OCI-LY7 (cell line): ENCODE measurements at regions not wholly inside any gene's neighbourhood (a gene's known extent, or its start where the extent isn't known, plus 50 kb on each side); places are given as distances from the start of the nearest gene placed in this dataset.

ENCODE experiments used
- BruUV-seq: library from RNA; stranded (reverse); fragments of 400-500 nt; replicated peaks from 2 replicates; lab custom pipeline; 2021; lab: Mats Ljungman, UMichigan
- CTCF ChIA-PET: fragments of 300-600 bp; sonication (Branson Sonifier 250); formaldehyde crosslinking; loops from one replicate; lab custom pipeline; 2022; ENCODE audit warnings: antibody characterized with exemption; ENCODE audit not compliant: unreplicated experiment; lab: Charles Lee
- POLR2A ChIA-PET: fragments of 300-600 bp; sonication (Branson Sonifier 250); formaldehyde crosslinking; loops from one replicate; lab custom pipeline; 2022; ENCODE audit warnings: antibody characterized with exemption; lab: Charles Lee
- DNase-seq: peaks from one replicate; pipeline ENCODE4 v3.0.0-alpha.2; 2015; ENCODE audit warnings: low spot score
- H2AFZ ChIP-seq: fragments of 200-600 bp; sonication (generic), shearing (Covaris generic); 2 replicates; pipeline ENCODE4 v1.6.1; 2014; ENCODE audit warnings: mild to moderate bottlenecking, antibody characterized with exemption, low read length, moderate library complexity
- H3K27ac ChIP-seq: fragments of 200-600 bp; sonication (generic); 2 replicates; pipeline ENCODE4 v1.5.1; 2014; ENCODE audit warnings: mixed run types, low read depth, mild to moderate bottlenecking, moderate library complexity, low read length, inconsistent platforms; ENCODE audit not compliant: poor library complexity, severe bottlenecking
- H3K36me3 ChIP-seq: fragments of 200-600 bp; sonication (generic); 2 replicates; pipeline ENCODE4 v1.6.1; 2014; ENCODE audit warnings: mild to moderate bottlenecking, antibody characterized with exemption, low read length, moderate library complexity, mixed read lengths; ENCODE audit not compliant: insufficient read depth
- H3K4me1 ChIP-seq: fragments of 200-600 bp; sonication (generic); 2 replicates; pipeline ENCODE4 v1.5.1; 2014; ENCODE audit warnings: mild to moderate bottlenecking, low read length; ENCODE audit not compliant: insufficient read depth, poor library complexity, severe bottlenecking
- H3K4me2 ChIP-seq: fragments of 200-600 bp; sonication (generic); 2 replicates; pipeline ENCODE4 v1.6.1; 2014; ENCODE audit warnings: mild to moderate bottlenecking, low read length
- H3K4me3 ChIP-seq: fragments of 200-600 bp; sonication (generic); 2 replicates; pipeline ENCODE4 v1.5.1; 2014; ENCODE audit warnings: mild to moderate bottlenecking, low read depth, low read length; ENCODE audit not compliant: poor library complexity, severe bottlenecking
- H3K79me2 ChIP-seq: fragments of 200-600 bp; sonication (generic); 2 replicates; pipeline ENCODE4 v1.6.1; 2016; ENCODE audit warnings: low read depth, mild to moderate bottlenecking, low read length, moderate library complexity, mixed read lengths; ENCODE audit not compliant: insufficient read depth
- H3K9me2 ChIP-seq: fragments of 200-600 bp; sonication (generic); 2 replicates; pipeline ENCODE4 v1.6.1; 2016; ENCODE audit warnings: mild to moderate bottlenecking, low read length, mixed read lengths; ENCODE audit not compliant: insufficient read depth
- H3K9me3 ChIP-seq: fragments of 200-600 bp; sonication (generic); 2 replicates; pipeline ENCODE4 v1.6.1; 2014; ENCODE audit warnings: mild to moderate bottlenecking, mixed run types, low read length, mixed read lengths
- H4K20me1 ChIP-seq: fragments of 200-600 bp; sonication (generic); 2 replicates; pipeline ENCODE4 v1.6.1; 2014; ENCODE audit warnings: mild to moderate bottlenecking, antibody characterized with exemption, low read length, moderate library complexity, mixed read lengths; ENCODE audit not compliant: insufficient read depth
- EZH2phosphoT487 ChIP-seq: fragments of 200-600 bp; sonication (generic); IDR thresholded peaks from 2 replicates; pipeline ENCODE4 v1.6.1; 2018; ENCODE audit warnings: low read depth, borderline replicate concordance, mild to moderate bottlenecking, mixed run types, antibody characterized with exemption, low read length, moderate library complexity, mixed read lengths
- intact Hi-C: fragments of 100-400 bp; cut with micrococcal nuclease; formaldehyde crosslinking; loops from one replicate; pipeline ENCODE4 v1.10.0; 2022; ENCODE audit not compliant: unreplicated experiment
- TF ChIP-seq, protein P1 (sequence below): fragments of 200-600 bp; sonication (generic); conservative IDR thresholded peaks from 2 replicates; pipeline ENCODE4 v1.5.1; 2014; ENCODE audit warnings: mild to moderate bottlenecking, antibody characterized with exemption, low read length, moderate library complexity, mixed read lengths

DNA sequence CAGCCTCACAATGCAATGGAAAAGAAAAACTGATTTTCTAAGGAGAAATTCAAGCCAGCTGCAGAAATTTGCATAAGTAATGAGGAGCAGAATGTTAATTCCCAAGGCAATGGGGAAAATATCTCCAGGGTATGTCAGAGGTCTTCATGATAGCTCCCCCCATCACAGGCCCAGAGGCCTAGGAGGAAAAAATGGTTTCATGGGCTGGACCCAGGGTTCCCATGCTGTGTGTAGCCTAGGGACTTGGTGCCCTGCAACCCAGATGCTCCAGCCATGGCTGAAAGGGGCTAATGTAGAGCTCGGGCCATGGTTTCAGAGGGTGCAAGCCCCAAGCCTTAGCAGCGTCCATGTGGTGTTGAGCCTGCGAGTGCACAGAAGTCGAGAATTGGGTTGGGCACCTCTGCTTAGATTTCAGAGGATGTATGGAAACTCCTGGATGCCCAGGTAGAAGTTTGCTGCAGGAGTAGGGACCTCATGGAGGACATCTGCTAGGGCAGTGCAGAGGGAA lies 53.5 kb upstream of the TEX13C start:
- H3K9me2 ChIP-seq = no peaks in the 10 kb centered on the region
- no peak overlapping the region for H2AFZ ChIP-seq
- H3K27ac ChIP-seq = no peak overlapping the region
- DNase-seq = no peak
- H3K4me1 ChIP-seq = no peaks in the 10 kb centered on the region
- H3K9me3 ChIP-seq = no peaks in the 10 kb centered on the region
- CTCF ChIA-PET = no interaction called here
- no peaks in the 10 kb centered on the region for H4K20me1 ChIP-seq
- H3K4me3 ChIP-seq = no peak overlapping the region
- POLR2A ChIA-PET = no interaction called here
- intact Hi-C loops = no loop called here
- H3K79me2 ChIP-seq = no peaks in the 10 kb centered on the region
- TF ChIP-seq, protein P1, sequence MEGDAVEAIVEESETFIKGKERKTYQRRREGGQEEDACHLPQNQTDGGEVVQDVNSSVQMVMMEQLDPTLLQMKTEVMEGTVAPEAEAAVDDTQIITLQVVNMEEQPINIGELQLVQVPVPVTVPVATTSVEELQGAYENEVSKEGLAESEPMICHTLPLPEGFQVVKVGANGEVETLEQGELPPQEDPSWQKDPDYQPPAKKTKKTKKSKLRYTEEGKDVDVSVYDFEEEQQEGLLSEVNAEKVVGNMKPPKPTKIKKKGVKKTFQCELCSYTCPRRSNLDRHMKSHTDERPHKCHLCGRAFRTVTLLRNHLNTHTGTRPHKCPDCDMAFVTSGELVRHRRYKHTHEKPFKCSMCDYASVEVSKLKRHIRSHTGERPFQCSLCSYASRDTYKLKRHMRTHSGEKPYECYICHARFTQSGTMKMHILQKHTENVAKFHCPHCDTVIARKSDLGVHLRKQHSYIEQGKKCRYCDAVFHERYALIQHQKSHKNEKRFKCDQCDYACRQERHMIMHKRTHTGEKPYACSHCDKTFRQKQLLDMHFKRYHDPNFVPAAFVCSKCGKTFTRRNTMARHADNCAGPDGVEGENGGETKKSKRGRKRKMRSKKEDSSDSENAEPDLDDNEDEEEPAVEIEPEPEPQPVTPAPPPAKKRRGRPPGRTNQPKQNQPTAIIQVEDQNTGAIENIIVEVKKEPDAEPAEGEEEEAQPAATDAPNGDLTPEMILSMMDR = no peak
- TF ChIP-seq EZH2phosphoT487 = no peak
- BruUV-seq = no TSS peak
- no peak overlapping the region for H3K4me2 ChIP-seq
- H3K36me3 ChIP-seq = no peaks in the 10 kb centered on the region
